Liver (tissue), 8 donors: ENCODE measurements at regions not wholly inside any gene's neighbourhood (a gene's known extent, or its start where the extent isn't known, plus 50 kb on each side); places are given as distances from the start of the nearest gene placed in this dataset.

ENCODE experiments used
- DNase-seq: peaks from one replicate; pipeline ENCODE4 v3.0.0-alpha.2; 2017; ENCODE audit warnings: low spot score
- H3K27ac ChIP-seq, 2 donors: one replicate each; pipeline ENCODE4 v1.7.0; 2013; ENCODE audit warnings: inconsistent platforms in 2 of 2, low read length in 2 of 2, control low read depth in 1 of 2, low read depth in 1 of 2, mild to moderate bottlenecking in 1 of 2
- H3K27me3 ChIP-seq, 4 donors: one replicate each; pipeline versions ENCODE4 v1.6.1 to v1.7.0; 2013; ENCODE audit warnings: low read length in 3 of 4, inconsistent platforms in 1 of 4, mild to moderate bottlenecking in 1 of 4, moderate library complexity in 1 of 4; ENCODE audit not compliant: control insufficient read depth in 4 of 4, insufficient read depth in 4 of 4
- H3K36me3 ChIP-seq, 4 donors: one replicate each; pipeline versions ENCODE4 v1.6.1 to v1.7.0; 2013; ENCODE audit warnings: low read length in 3 of 4, mild to moderate bottlenecking in 3 of 4, low read depth in 1 of 4, moderate library complexity in 1 of 4; ENCODE audit not compliant: control insufficient read depth in 4 of 4, insufficient read depth in 3 of 4
- H3K4me1 ChIP-seq, 4 donors: one replicate each; pipeline versions ENCODE4 v1.6.1 to v1.7.0; 2013; ENCODE audit warnings: low read length in 3 of 4, mild to moderate bottlenecking in 3 of 4, moderate library complexity in 1 of 4; ENCODE audit not compliant: control insufficient read depth in 4 of 4, insufficient read depth in 4 of 4
- H3K4me3 ChIP-seq, 3 donors: one replicate each; pipeline versions ENCODE4 v1.6.1 to v1.7.0; 2013; ENCODE audit warnings: low read length in 3 of 3, control low read depth in 1 of 3, low read depth in 1 of 3, mild to moderate bottlenecking in 1 of 3
- H3K9ac ChIP-seq, 2 donors: one replicate each; pipeline ENCODE4 v1.7.0; 2013; ENCODE audit warnings: low read length in 2 of 2, mild to moderate bottlenecking in 2 of 2, moderate library complexity in 2 of 2, control low read depth in 1 of 2, low read depth in 1 of 2
- H3K9me3 ChIP-seq, 4 donors: one replicate each; pipeline versions ENCODE4 v1.6.1 to v1.7.0; 2013; ENCODE audit warnings: low read length in 3 of 4; ENCODE audit not compliant: control insufficient read depth in 4 of 4
- ATF3 ChIP-seq: IDR thresholded peaks from 2 replicates; pipeline ENCODE4 v1.6.1; 2016; ENCODE audit warnings: antibody characterized with exemption
- CTCF ChIP-seq: fragments of 150-350 bp; IDR thresholded peaks from 2 replicates; pipeline ENCODE4 v1.5.1; 2017; ENCODE audit warnings: improper control_type of control experiment, low read depth, low read length; ENCODE audit not compliant: missing input control
- EGR1 ChIP-seq, 2 donors: IDR thresholded peaks; 2 replicates each; pipeline ENCODE4 v1.6.1; 2016 to 2018; ENCODE audit warnings: antibody characterized with exemption in 2 of 2, low read depth in 2 of 2
- FOXA1 ChIP-seq: IDR thresholded peaks from 2 replicates; pipeline ENCODE4 v1.6.1; 2016; ENCODE audit warnings: antibody characterized with exemption
- FOXA2 ChIP-seq: IDR thresholded peaks from 2 replicates; pipeline ENCODE4 v1.6.1; 2016; ENCODE audit warnings: antibody characterized with exemption
- GABPA ChIP-seq, 2 donors: IDR thresholded peaks in 1 of 2; conservative IDR thresholded peaks in 1 of 2; 2 replicates each; pipeline ENCODE4 v1.6.1; 2016; ENCODE audit warnings: antibody characterized with exemption in 2 of 2, mild to moderate bottlenecking in 1 of 2, moderate library complexity in 1 of 2
- HNF4A ChIP-seq, 2 donors: conservative IDR thresholded peaks; 2 replicates each; pipeline ENCODE4 v1.6.1; 2016; ENCODE audit warnings: antibody characterized with exemption in 2 of 2, mild to moderate bottlenecking in 2 of 2
- HNF4G ChIP-seq: IDR thresholded peaks from 2 replicates; pipeline ENCODE4 v1.6.1; 2016; ENCODE audit warnings: antibody characterized with exemption
- JUND ChIP-seq, 2 donors: IDR thresholded peaks; 2 replicates each; pipeline ENCODE4 v1.6.1; 2016; ENCODE audit warnings: antibody characterized with exemption in 2 of 2
- MAX ChIP-seq: IDR thresholded peaks from 2 replicates; pipeline ENCODE4 v1.6.1; 2016; ENCODE audit warnings: antibody characterized with exemption
- NR2F2 ChIP-seq: IDR thresholded peaks from 2 replicates; pipeline ENCODE4 v1.6.1; 2016; ENCODE audit warnings: antibody characterized with exemption
- RAD21 ChIP-seq, 2 donors: IDR thresholded peaks; 2 replicates each; pipeline ENCODE4 v1.6.1; 2016; ENCODE audit warnings: antibody characterized with exemption in 2 of 2, mild to moderate bottlenecking in 2 of 2
- REST ChIP-seq: IDR thresholded peaks from 2 replicates; pipeline ENCODE4 v1.6.1; 2016; ENCODE audit warnings: antibody characterized with exemption, mild to moderate bottlenecking
- RXRA ChIP-seq, 2 donors: IDR thresholded peaks; 2 replicates each; pipeline ENCODE4 v1.6.1; 2017 to 2018; ENCODE audit warnings: antibody characterized with exemption in 2 of 2, mild to moderate bottlenecking in 1 of 2
- SP1 ChIP-seq: IDR thresholded peaks from 2 replicates; pipeline ENCODE4 v1.6.1; 2018; ENCODE audit warnings: antibody characterized with exemption, mild to moderate bottlenecking
- TAF1 ChIP-seq: conservative IDR thresholded peaks from 2 replicates; pipeline ENCODE4 v1.6.1; 2016; ENCODE audit warnings: antibody characterized with exemption, mild to moderate bottlenecking
- WGBS: extraction: QIAGEN DNeasy Blood & Tissue Kit; methylation state at CpG from one replicate; pipeline ENCODE4 v1.1.7; 2013; 5-methylcytosine and 5-hydroxymethylcytosine counted together
- donor health status: healthy.
- donor health status: healthy.
- donor health status: healthy.
- donor health status: healthy.
- donor health status: healthy.

GRCh38 chr4:25485104-25485503 is 108.0 kb downstream of the ANAPC4 start:
- Histone ChIP-seq H3K27ac (no peak overlapping the region), H3K4me3 (no peak overlapping the region), H3K9ac (no peak overlapping the region), H3K9me3 (peaks cover 0 to 3% (median 1%) of the 10 kb centered on the region in 4 donors), H3K27me3 (no peaks in the 10 kb centered on the region), H3K36me3 (no peaks in the 10 kb centered on the region), H3K4me1 (no peaks in the 10 kb centered on the region)
- DNase-seq = no peak
- 74% methylated on average over 6 of the region's 6 CpGs for WGBS
- no peak for TF ChIP-seq RXRA (IDR thresholded peaks at IDR 0.05)

- Histone ChIP-seq H3K4me3 (no peak overlapping the region), H3K9me3 (peaks cover 0 to 3% (median 1%) of the 10 kb centered on the region in 4 donors), H3K4me1 (no peaks in the 10 kb centered on the region), H3K9ac (no peak overlapping the region), H3K36me3 (no peaks in the 10 kb centered on the region), H3K27ac (no peak overlapping the region), H3K27me3 (no peaks in the 10 kb centered on the region)
- no peak for TF ChIP-seq RXRA (IDR thresholded peaks at IDR 0.05)
- 91% methylated on average over 3 of the region's 3 CpGs for whole genome bisulfite sequencing
- no peak for DNase-seq
Measured at GRCh38 chr4:25486171-25486570, 109.1 kb downstream of the ANAPC4 start.

GRCh38 chr4:25487155-25487554 is 110.1 kb downstream of the ANAPC4 start:
- no peak for DNase-seq
- no peak overlapping the region for H3K4me3 ChIP-seq
- H3K27ac ChIP-seq = no peak overlapping the region
- H3K27me3 ChIP-seq = no peaks in the 10 kb centered on the region
- 91% methylated on average over 6 of the region's 6 CpGs for WGBS
- peaks cover 0 to 3% (median 1%) of the 10 kb centered on the region in 4 donors for H3K9me3 ChIP-seq
- H3K36me3 ChIP-seq = no peaks in the 10 kb centered on the region
- TF ChIP-seq ATF3 = no peak
- TF ChIP-seq RXRA (IDR thresholded peaks at IDR 0.05) = no peak
- TF ChIP-seq NR2F2 = no peak
- no peak for TF ChIP-seq GABPA (IDR thresholded peaks at IDR 0.05 in 1 of 2, conservative IDR thresholded peaks at IDR 0.05 in 1 of 2)
- no peaks in the 10 kb centered on the region for H3K4me1 ChIP-seq
- H3K9ac ChIP-seq = no peak overlapping the region

- no peaks in the 10 kb centered on the region for H3K36me3 ChIP-seq
- no peak overlapping the region for H3K9ac ChIP-seq
- H3K9me3 ChIP-seq = peaks cover 0 to 3% (median 1%) of the 10 kb centered on the region in 4 donors
- H3K4me3 ChIP-seq = no peak overlapping the region
- no peaks in the 10 kb centered on the region for H3K4me1 ChIP-seq
- no peak overlapping the region for H3K27ac ChIP-seq
- H3K27me3 ChIP-seq = no peaks in the 10 kb centered on the region
- DNase-seq = no peak
- WGBS = 95% methylated on average over 1 of the region's 1 CpG
- no peak for TF ChIP-seq ATF3
- TF ChIP-seq MAX = no peak
- no peak for TF ChIP-seq EGR1 (IDR thresholded peaks at IDR 0.05; ENCODE audit: low read depth in 2 of 2)
- no peak for TF ChIP-seq HNF4G
- no peak for TF ChIP-seq TAF1
- no peak for TF ChIP-seq REST
- TF ChIP-seq FOXA2 = no peak
- no peak for TF ChIP-seq JUND (IDR thresholded peaks at IDR 0.05)
- TF ChIP-seq RAD21 (IDR thresholded peaks at IDR 0.05) = no peak
- no peak for TF ChIP-seq FOXA1
- TF ChIP-seq NR2F2 = no peak
- no peak for TF ChIP-seq CTCF
- no peak for TF ChIP-seq HNF4A (conservative IDR thresholded peaks at IDR 0.05)
- no peak for TF ChIP-seq SP1
Measured at GRCh38 chr4:25489253-25489797, 112.3 kb downstream of the ANAPC4 start.
